Heart right ventricle (tissue), 16 donors: ENCODE measurements at regions not wholly inside any gene's neighbourhood (a gene's known extent, or its start where the extent isn't known, plus 50 kb on each side); places are given as distances from the start of the nearest gene placed in this dataset.

Source experiments
- ATAC-seq, 8 donors: fragments of 200-7000 bp; cut with Tn5 transposase; one replicate each; pipeline ENCODE4 v1.9.1; 2020; ENCODE audit warnings: mild to moderate bottlenecking in 8 of 8, moderate library complexity in 8 of 8, moderate number of reproducible peaks in 1 of 8
- DNase-seq, 2 donors: peaks; one replicate each; pipeline ENCODE4 v3.0.0-alpha.2; 2020
- H3K27ac ChIP-seq, 10 donors: fragments of 200-600 bp; sonication (generic) in 2 of 10; one replicate each; pipeline versions ENCODE4 v1.5.0 to v1.8.0; 2020 to 2022; ENCODE audit warnings: mild to moderate bottlenecking in 3 of 10
- H3K27me3 ChIP-seq, 7 donors: fragments of 200-600 bp; one replicate each; pipeline ENCODE4 v1.8.0; 2021 to 2022; ENCODE audit warnings: mild to moderate bottlenecking in 2 of 7
- H3K36me3 ChIP-seq, 9 donors: fragments of 200-600 bp; sonication (generic) in 1 of 9; one replicate each; pipeline versions ENCODE4 v1.5.0 to v1.8.0; 2020 to 2022; ENCODE audit warnings: mild to moderate bottlenecking in 2 of 9
- H3K4me1 ChIP-seq, 9 donors: fragments of 200-600 bp; sonication (generic) in 1 of 9; one replicate each; pipeline versions ENCODE4 v1.5.0 to v1.8.0; 2020 to 2022; ENCODE audit warnings: mild to moderate bottlenecking in 4 of 9
- H3K4me3 ChIP-seq, 10 donors: fragments of 200-600 bp; sonication (generic) in 2 of 10; one replicate each; pipeline versions ENCODE4 v1.5.0 to v1.8.0; 2020 to 2022; ENCODE audit warnings: mild to moderate bottlenecking in 7 of 10, moderate library complexity in 2 of 10
- H3K9me3 ChIP-seq, 11 donors: fragments of 200-600 bp in 10 of 11; sonication (generic) in 2 of 11; one replicate each; pipeline versions ENCODE4 v1.5.0 to v1.8.0; 2013 to 2022; ENCODE audit warnings: mild to moderate bottlenecking in 2 of 11, control low read depth in 1 of 11, moderate library complexity in 1 of 11
- WGBS, 2 donors: extraction: QIAGEN DNeasy Blood & Tissue Kit; methylation state at CpG; one replicate each; pipeline ENCODE4 v1.1.7; 2013; ENCODE audit warnings: inconsistent platforms in 1 of 2; 5-methylcytosine and 5-hydroxymethylcytosine counted together
- intact Hi-C, 10 donors: fragments of 100-400 bp; cut with DNase I; formaldehyde crosslinking; loops; one replicate each; pipeline versions ENCODE4 v1.11.1 to v1.14.2; 2022
- TF ChIP-seq, protein P1 (sequence below), 9 donors: fragments of 200-600 bp; sonication (generic) in 2 of 9; IDR thresholded peaks; one replicate each; pipeline versions ENCODE4 v1.5.0 to v1.8.0; 2021 to 2022; ENCODE audit warnings: antibody characterized with exemption in 9 of 9, mild to moderate bottlenecking in 5 of 9, moderate library complexity in 1 of 9
- donor health status: Arrhythmogenic right ventricular cardiomyopathy.
- donor health status: ischemic (EF 13 %, LVEDD 7.1; RV severe dilation, severe dysfunction).
- donor health status: healthy with polysubstance abuse.
- donor health status: DM: no; HTN: yes; CAD: no.
- donor health status: DM: no; HTN: no; CAD: no.
- donor health status: ischemic (EF 25% LVEDD 6.9; RV normal size, moderate dysfunction).
- donor health status: ischemic (EF 25% LVEDD 5.7; RV mildly dilated, moderate dysfunction).
- donor health status: healthy.
- donor health status: DM: yes; HTN: yes; CAD: no.
- donor health status: Ischemic cardiomyopathy.
- donor health status: ischemic (EF 35%, LVEDD 5.7; RV mildly dilated, moderate dysfunction).
- donor health status: nonischemic (EF 11% LVEDD 7.7; RV severe dilation, severe dysfunction).
- donor health status: DM: yes; HTN: yes; CAD: no.
- donor health status: PGD.
- donor health status: ischemic (EF 29% LVEDD 5.4; RV normal size, mild dysfunction).
- donor health status: nonischemic (EF 23%, LVEDD 6.1; RV moderate dilation, normal function).

GRCh38 chr1:198472997-198473396 is 67.5 kb downstream of the ATP6V1G3 start:
- Histone ChIP-seq H3K9me3 (peaks cover 0 to 13% (median 0%) of the 10 kb centered on the region in 11 donors), H3K4me1 (no peaks in the 10 kb centered on the region), H3K27me3 (no peaks in the 10 kb centered on the region), H3K36me3 (no peaks in the 10 kb centered on the region), H3K27ac (no peak overlapping the region), H3K4me3 (no peak overlapping the region)
- WGBS, 2 donors, result 90 to 92% methylated on average over 2 of the region's 2 CpGs
- intact Hi-C loops, result no loop called here
- DNase-seq (no peak), ATAC-seq (no peak)
- TF ChIP-seq, protein P1, sequence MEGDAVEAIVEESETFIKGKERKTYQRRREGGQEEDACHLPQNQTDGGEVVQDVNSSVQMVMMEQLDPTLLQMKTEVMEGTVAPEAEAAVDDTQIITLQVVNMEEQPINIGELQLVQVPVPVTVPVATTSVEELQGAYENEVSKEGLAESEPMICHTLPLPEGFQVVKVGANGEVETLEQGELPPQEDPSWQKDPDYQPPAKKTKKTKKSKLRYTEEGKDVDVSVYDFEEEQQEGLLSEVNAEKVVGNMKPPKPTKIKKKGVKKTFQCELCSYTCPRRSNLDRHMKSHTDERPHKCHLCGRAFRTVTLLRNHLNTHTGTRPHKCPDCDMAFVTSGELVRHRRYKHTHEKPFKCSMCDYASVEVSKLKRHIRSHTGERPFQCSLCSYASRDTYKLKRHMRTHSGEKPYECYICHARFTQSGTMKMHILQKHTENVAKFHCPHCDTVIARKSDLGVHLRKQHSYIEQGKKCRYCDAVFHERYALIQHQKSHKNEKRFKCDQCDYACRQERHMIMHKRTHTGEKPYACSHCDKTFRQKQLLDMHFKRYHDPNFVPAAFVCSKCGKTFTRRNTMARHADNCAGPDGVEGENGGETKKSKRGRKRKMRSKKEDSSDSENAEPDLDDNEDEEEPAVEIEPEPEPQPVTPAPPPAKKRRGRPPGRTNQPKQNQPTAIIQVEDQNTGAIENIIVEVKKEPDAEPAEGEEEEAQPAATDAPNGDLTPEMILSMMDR (IDR thresholded peaks at IDR 0.05), result no peak

DNA sequence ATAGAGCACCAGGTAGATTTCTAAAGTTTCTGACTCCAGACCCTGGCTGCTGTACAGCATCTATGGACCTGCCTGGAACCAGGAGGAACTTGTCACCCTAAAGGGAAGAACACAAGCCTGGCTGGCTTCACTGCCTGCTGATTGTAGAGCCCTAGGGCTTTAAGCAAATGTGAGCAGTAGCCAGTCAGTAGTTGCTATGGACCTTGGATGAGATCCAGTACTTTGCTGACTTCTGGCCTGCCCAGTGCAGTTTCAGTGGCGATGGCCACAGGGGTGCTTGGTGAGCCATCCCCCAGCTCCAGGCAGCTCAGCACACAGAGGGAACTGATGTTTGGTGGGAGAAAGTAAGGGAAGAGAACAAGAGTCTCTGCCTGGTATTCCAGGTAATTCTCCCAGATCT is 68.4 kb downstream of the ATP6V1G3 start:
- Histone ChIP-seq H3K9me3 (peaks cover 0 to 13% (median 0%) of the 10 kb centered on the region in 11 donors), H3K4me3 (no peak overlapping the region), H3K27me3 (no peaks in the 10 kb centered on the region), H3K4me1 (no peaks in the 10 kb centered on the region), H3K36me3 (no peaks in the 10 kb centered on the region), H3K27ac (no peak overlapping the region)
- intact Hi-C loops, result no loop called here
- ATAC-seq, result no peak
- TF ChIP-seq, protein P1 (IDR thresholded peaks at IDR 0.05), result no peak
- DNase-seq, result no peak
- 82 to 95% methylated on average over 1 of the region's 1 CpG for WGBS, 2 donors

DNA sequence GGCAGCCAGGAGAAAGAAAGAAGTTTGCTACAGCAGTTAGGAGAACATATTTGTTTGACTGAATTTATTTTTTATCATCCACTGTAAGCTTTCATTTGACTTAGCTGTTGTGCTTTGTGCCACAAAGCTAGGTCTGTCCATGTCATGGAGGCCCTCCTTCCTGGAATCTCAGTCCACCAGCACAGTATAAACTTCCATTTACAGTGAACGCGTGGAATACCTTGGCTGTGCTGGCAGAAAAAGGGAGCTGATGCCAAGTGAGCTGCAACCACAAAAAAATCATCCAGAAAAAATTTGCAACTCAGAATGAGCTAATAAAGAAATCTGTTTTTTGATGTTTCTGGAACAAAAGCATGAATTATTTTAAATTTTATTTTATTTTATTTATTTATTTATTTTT is 72.6 kb downstream of the ATP6V1G3 start:
- no peak overlapping the region for H3K4me3 ChIP-seq
- no peaks in the 10 kb centered on the region for H3K36me3 ChIP-seq
- H3K27ac ChIP-seq, result no peak overlapping the region
- TF ChIP-seq, protein P1 (IDR thresholded peaks at IDR 0.05), result no peak
- H3K4me1 ChIP-seq, result no peaks in the 10 kb centered on the region
- H3K27me3 ChIP-seq, result peaks cover 0 to 5% (median 0%) of the 10 kb centered on the region in 7 donors
- intact Hi-C loops, result loop anchor here in 8 of 10 donors (5.0 to 10.0 kb wide), 7 partner anchors 263 to 943 kb away; no protein-coding TSS in a partner anchor
- 89 to 97% methylated on average over 2 of the region's 2 CpGs for WGBS, 2 donors
- no peak for ATAC-seq
- H3K9me3 ChIP-seq, result no peaks in the 10 kb centered on the region
- no peak for DNase-seq

DNA sequence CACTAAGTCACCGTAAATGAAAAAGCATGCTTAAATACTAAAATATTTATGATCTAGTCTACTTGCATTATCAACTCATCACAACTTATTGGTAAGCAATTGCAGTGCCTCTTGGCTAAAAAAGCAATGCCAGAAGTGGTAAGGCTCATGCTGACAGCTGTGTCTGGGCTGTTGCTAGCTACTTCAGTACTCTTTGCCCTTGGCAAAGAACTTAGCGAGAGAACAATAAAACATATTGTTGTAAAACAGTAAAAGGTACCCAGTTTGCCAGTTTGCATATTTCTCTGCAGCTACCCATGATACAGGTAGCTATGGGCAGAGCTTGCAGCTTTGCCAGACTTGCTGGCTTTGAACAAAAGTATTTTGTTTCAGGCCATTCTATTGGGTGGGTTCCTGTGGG is 73.1 kb downstream of the ATP6V1G3 start:
- ATAC-seq, result no peak
- Histone ChIP-seq H3K27ac (no peak overlapping the region), H3K36me3 (no peaks in the 10 kb centered on the region), H3K4me1 (no peaks in the 10 kb centered on the region), H3K9me3 (no peaks in the 10 kb centered on the region), H3K4me3 (no peak overlapping the region), H3K27me3 (peaks cover 0 to 5% (median 0%) of the 10 kb centered on the region in 7 donors)
- DNase-seq, result no peak
- WGBS, 2 donors, result 83 to 85% methylated on average over 2 of the region's 2 CpGs
- TF ChIP-seq, protein P1 (IDR thresholded peaks at IDR 0.05), result no peak
- intact Hi-C loops, result loop anchor here in 8 of 10 donors (5.0 to 10.0 kb wide), 7 partner anchors 263 to 943 kb away; no protein-coding TSS in a partner anchor
